ENCODE measurements at regions not wholly inside any gene's neighbourhood (a gene's known extent, or its start where the extent isn't known, plus 50 kb on each side); places are given as distances from the start of the nearest gene placed in this dataset.
"Not testable (repeated sequence)": the region's sequence is repeated elsewhere in the genome, so short reads cannot be mapped to it uniquely, and the experiment has no call there.

GRCh38 chr3:95813244-95813643 lies 1001.1 kb upstream of the EPHA6 start:
- CTCF ChIA-PET = no interaction called here
- no peaks in the 10 kb centered on the region for H3K36me3 ChIP-seq (ENCODE audit: control insufficient read depth, insufficient read depth, low read length)
- H3K27me3 ChIP-seq (ENCODE audit: control insufficient read depth, insufficient read depth, low read length) = no peaks in the 10 kb centered on the region
- DNase-seq (ENCODE audit: low read depth) = no peak
- TF ChIP-seq, protein P1, sequence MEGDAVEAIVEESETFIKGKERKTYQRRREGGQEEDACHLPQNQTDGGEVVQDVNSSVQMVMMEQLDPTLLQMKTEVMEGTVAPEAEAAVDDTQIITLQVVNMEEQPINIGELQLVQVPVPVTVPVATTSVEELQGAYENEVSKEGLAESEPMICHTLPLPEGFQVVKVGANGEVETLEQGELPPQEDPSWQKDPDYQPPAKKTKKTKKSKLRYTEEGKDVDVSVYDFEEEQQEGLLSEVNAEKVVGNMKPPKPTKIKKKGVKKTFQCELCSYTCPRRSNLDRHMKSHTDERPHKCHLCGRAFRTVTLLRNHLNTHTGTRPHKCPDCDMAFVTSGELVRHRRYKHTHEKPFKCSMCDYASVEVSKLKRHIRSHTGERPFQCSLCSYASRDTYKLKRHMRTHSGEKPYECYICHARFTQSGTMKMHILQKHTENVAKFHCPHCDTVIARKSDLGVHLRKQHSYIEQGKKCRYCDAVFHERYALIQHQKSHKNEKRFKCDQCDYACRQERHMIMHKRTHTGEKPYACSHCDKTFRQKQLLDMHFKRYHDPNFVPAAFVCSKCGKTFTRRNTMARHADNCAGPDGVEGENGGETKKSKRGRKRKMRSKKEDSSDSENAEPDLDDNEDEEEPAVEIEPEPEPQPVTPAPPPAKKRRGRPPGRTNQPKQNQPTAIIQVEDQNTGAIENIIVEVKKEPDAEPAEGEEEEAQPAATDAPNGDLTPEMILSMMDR (IDR thresholded peaks at IDR 0.05; ENCODE audit: insufficient read depth, low read depth, low read length) = no peak
- no peak overlapping the region for H3K4me3 ChIP-seq (ENCODE audit: low read depth, low read length)
- POLR2A ChIA-PET = no interaction called here

- H3K27me3 ChIP-seq (ENCODE audit: control insufficient read depth, insufficient read depth, low read length) = no peaks in the 10 kb centered on the region
- DNase-seq (ENCODE audit: low read depth) = no peak
- no peaks in the 10 kb centered on the region for H3K36me3 ChIP-seq (ENCODE audit: control insufficient read depth, insufficient read depth, low read length)
- TF ChIP-seq, protein P1 (IDR thresholded peaks at IDR 0.05; ENCODE audit: insufficient read depth, low read depth, low read length) = no peak
- H3K4me3 ChIP-seq (ENCODE audit: low read depth, low read length) = no peak overlapping the region
- POLR2A ChIA-PET = no interaction called here
- CTCF ChIA-PET = no interaction called here
These were observed 998.6 kb upstream of the EPHA6 start for GRCh38 chr3:95815828-95816227.

DNA sequence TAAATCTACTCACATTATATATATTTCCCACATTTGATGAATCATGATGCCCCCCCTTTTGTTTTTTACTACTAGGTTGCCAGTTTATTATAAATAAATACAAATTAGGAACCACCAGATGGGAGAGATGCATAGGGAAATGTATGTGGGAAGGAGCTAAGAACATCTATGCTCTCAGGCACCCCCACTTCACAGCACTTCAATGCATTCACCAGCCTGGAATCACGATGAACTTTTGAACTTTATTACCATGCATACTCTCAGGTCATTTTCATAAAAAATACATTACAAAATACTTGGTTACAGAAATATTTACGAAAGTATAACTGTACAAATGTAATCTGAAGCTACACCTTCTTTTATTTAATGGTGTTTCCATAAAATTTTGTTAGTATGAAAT lies 988.0 kb upstream of the EPHA6 start:
- Histone ChIP-seq H3K36me3 (ENCODE audit: control insufficient read depth, insufficient read depth, low read length) (no peaks in the 10 kb centered on the region), H3K27me3 (ENCODE audit: control insufficient read depth, insufficient read depth, low read length) (no peaks in the 10 kb centered on the region), H3K4me3 (ENCODE audit: low read depth, low read length) (no peak overlapping the region)
- ChIA-PET CTCF (no interaction called here), POLR2A (no interaction called here)
- DNase-seq (ENCODE audit: low read depth) = no peak
- TF ChIP-seq, protein P1 (IDR thresholded peaks at IDR 0.05; ENCODE audit: insufficient read depth, low read depth, low read length) = no peak

DNA sequence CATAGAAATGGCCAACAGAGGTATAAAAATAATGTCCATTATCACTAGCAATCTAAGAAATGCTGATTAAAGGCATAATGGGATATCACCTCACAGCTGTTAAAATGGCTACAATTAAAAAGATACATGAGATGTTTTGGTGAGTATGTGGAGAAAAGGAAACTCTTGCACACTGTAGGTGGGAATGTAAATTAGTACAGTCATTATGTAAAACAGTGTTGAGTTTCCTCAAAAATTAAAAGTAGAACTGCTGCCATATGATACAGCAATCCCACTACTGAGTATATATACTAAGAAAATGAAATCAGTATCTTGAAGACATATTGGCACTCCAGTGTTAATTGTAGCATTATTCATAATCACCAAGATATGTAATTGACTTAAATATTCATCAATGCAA lies 982.2 kb upstream of the EPHA6 start:
- no peak overlapping the region for H3K4me3 ChIP-seq (ENCODE audit: low read depth, low read length)
- H3K36me3 ChIP-seq (ENCODE audit: control insufficient read depth, insufficient read depth, low read length) = no peaks in the 10 kb centered on the region
- ChIA-PET CTCF (no interaction called here), POLR2A (no interaction called here)
- no peaks in the 10 kb centered on the region for H3K27me3 ChIP-seq (ENCODE audit: control insufficient read depth, insufficient read depth, low read length)
- TF ChIP-seq, protein P1 (IDR thresholded peaks at IDR 0.05; ENCODE audit: insufficient read depth, low read depth, low read length) = no peak
- DNase-seq (ENCODE audit: low read depth) = no peak

DNA sequence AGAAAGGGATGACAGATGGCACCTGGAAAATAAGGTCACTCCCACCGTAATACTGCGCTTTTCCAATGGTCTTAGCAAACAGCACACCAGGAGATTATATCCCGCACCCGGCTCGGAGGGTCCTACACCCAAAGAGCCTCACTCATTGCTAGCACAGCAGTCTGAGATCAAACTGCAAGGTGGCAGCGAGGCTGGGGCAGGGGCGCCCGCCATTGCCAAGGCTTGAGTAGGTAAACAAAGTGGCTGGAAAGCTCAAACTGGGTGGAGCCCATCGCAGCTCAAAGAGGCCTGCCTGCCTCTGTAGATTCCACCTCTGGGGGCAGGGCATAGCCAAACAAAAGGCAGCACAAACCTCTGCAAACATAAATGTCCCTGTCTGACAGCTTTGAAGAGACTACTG lies 953.8 kb upstream of the EPHA6 start:
- H3K27me3 ChIP-seq (ENCODE audit: control insufficient read depth, insufficient read depth, low read length); H3K4me3 ChIP-seq (ENCODE audit: low read depth, low read length); DNase-seq (ENCODE audit: low read depth); POLR2A ChIA-PET; CTCF ChIA-PET; H3K36me3 ChIP-seq (ENCODE audit: control insufficient read depth, insufficient read depth, low read length): not testable (repeated sequence)

- POLR2A ChIA-PET = no interaction called here
- Histone ChIP-seq H3K4me3 (ENCODE audit: low read depth, low read length) (no peak overlapping the region), H3K36me3 (ENCODE audit: control insufficient read depth, insufficient read depth, low read length) (no peaks in the 10 kb centered on the region), H3K27me3 (ENCODE audit: control insufficient read depth, insufficient read depth, low read length) (no peaks in the 10 kb centered on the region)
- CTCF ChIA-PET = no interaction called here
- DNase-seq (ENCODE audit: low read depth) = no peak
- TF ChIP-seq, protein P1 (IDR thresholded peaks at IDR 0.05; ENCODE audit: insufficient read depth, low read depth, low read length) = no peak
These were observed 930.6 kb upstream of the EPHA6 start for GRCh38 chr3:95883801-95884200.

All from BJ (cell line).